ENCODE measurements at regions not wholly inside any gene's neighbourhood (a gene's known extent, or its start where the extent isn't known, plus 50 kb on each side); places are given as distances from the start of the nearest gene placed in this dataset.

DNA sequence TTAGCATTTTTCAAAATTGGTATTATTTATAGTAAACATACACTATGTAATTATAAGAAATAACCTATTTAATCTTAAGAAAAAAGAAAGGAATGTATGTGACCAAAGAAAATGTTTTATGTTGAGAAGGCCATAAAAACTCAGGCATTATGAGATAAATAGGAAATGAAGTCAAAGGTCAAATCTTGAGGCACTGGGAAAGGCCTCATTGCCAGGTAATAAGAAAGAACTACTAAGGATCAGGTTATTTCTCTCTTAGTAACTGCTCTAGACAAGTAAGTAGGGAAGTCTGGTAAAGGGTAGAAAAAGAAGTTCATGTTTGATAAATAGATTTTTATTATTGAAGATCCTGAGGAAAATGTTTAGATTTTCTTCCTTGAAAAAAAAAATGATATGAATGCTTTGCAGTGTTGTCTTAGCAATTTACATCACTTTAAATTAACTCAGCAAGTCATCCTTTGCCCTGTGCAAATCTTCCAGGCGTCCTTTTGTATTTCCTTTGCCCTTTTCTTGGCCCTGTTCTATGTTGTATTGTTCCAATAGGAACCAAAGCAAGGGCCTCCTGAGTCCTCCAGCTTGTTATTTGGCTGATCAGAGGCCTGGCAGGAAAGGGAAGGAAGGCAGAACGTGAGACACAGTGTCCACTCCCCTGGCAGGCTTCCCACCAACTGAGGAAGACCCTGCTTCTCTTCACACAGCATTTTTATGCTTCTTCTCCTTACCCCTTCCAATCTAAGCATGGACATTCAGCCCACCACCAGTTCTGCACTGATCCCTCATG lies 260.4 kb upstream of the MIR17HG start:
- no peak for FAIRE-seq
- TF ChIP-seq, protein P1, sequence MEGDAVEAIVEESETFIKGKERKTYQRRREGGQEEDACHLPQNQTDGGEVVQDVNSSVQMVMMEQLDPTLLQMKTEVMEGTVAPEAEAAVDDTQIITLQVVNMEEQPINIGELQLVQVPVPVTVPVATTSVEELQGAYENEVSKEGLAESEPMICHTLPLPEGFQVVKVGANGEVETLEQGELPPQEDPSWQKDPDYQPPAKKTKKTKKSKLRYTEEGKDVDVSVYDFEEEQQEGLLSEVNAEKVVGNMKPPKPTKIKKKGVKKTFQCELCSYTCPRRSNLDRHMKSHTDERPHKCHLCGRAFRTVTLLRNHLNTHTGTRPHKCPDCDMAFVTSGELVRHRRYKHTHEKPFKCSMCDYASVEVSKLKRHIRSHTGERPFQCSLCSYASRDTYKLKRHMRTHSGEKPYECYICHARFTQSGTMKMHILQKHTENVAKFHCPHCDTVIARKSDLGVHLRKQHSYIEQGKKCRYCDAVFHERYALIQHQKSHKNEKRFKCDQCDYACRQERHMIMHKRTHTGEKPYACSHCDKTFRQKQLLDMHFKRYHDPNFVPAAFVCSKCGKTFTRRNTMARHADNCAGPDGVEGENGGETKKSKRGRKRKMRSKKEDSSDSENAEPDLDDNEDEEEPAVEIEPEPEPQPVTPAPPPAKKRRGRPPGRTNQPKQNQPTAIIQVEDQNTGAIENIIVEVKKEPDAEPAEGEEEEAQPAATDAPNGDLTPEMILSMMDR (IDR thresholded peaks at IDR 0.05) = no peak
- Histone ChIP-seq H3K36me3 (no peaks in the 10 kb centered on the region), H3K9me3 (no peaks in the 10 kb centered on the region), H3K4me1 (no peaks in the 10 kb centered on the region), H3K4me3 (no peak overlapping the region), H3K27me3 (no peaks in the 10 kb centered on the region), H3K27ac (no peak overlapping the region)
- WGBS, 2 donors = 57 to 79% methylated on average over 2 of the region's 2 CpGs
- no peak for DNase-seq
- intact Hi-C loops (cut with DNase I) = no loop called here
- ATAC-seq = no peak

DNA sequence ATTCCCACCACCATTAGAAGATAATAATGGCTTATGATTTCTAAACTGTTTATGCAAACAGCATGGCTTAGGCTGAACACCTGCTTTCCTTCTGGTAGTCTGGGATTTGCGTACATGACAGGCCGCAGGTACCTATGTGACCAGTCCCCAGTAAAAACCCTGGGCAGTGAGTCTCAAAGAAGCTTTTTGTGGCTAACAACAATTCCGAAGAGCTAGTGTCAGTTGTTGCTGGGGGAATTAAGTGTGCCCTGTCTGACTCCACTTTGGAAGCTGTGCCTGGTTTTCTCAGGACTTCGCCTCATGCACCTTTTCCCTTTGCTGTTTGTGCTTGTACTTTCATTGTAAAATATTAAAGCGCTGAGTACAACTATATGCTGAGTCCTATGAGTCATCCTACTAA lies 250.2 kb upstream of the MIR17HG start:
- no peak for ATAC-seq
- no peak for FAIRE-seq
- H3K27ac ChIP-seq = no peak overlapping the region
- H3K4me1 ChIP-seq = no peaks in the 10 kb centered on the region
- 82 to 87% methylated on average over 5 of the region's 5 CpGs for WGBS, 2 donors
- intact Hi-C loops (cut with DNase I) = no loop called here
- H3K4me3 ChIP-seq = no peak overlapping the region
- no peaks in the 10 kb centered on the region for H3K27me3 ChIP-seq
- no peak for DNase-seq
- H3K36me3 ChIP-seq = no peaks in the 10 kb centered on the region
- no peaks in the 10 kb centered on the region for H3K9me3 ChIP-seq
- TF ChIP-seq, protein P1 (IDR thresholded peaks at IDR 0.05) = no peak

DNA sequence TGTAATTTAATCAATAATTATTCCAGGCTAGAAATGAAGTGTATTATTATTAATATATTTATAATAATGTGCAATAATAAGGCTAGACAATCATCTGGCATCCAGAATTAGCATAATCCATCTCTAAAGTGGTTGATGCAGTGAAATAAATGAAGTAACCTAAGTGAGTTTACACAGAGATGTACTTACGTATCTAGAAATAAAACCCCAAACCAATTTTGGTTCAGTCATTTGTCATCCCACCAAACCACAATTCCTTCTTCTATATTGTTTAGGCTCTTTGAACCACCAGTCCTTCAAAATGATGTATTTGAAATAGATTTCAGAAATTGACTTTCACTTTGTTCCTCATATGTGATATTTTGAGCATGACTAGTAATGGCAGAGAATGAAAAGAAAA lies 247.6 kb upstream of the MIR17HG start:
- H3K9me3 ChIP-seq = no peaks in the 10 kb centered on the region
- TF ChIP-seq, protein P1 (IDR thresholded peaks at IDR 0.05) = no peak
- H3K27me3 ChIP-seq = no peaks in the 10 kb centered on the region
- 82 to 93% methylated on average over 1 of the region's 1 CpG for WGBS, 2 donors
- H3K4me1 ChIP-seq = no peaks in the 10 kb centered on the region
- H3K27ac ChIP-seq = no peak overlapping the region
- H3K4me3 ChIP-seq = no peak overlapping the region
- ATAC-seq (no peak), FAIRE-seq (no peak), DNase-seq (no peak)
- no peaks in the 10 kb centered on the region for H3K36me3 ChIP-seq
- intact Hi-C loops (cut with DNase I) = no loop called here

DNA sequence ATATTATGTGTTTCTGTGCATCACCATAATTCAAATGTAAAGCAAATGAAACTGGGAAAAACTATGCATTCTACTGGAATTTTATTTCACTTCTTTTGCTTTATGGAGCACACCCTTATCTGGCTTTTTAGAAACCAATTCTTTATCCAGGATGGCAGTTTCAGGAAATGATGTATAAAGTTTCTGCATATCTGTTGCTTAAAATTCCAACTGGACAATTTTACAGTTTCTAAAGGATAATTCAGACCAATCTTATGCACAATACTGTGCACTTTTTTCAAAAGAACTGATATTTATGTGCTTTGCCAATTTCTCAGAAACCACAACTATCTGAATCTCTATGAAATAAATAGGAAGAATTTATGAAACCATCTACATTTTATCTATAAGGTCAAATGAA lies 246.5 kb upstream of the MIR17HG start:
- TF ChIP-seq, protein P1 (IDR thresholded peaks at IDR 0.05) = no peak
- Histone ChIP-seq H3K36me3 (no peaks in the 10 kb centered on the region), H3K4me3 (no peak overlapping the region), H3K27me3 (no peaks in the 10 kb centered on the region), H3K27ac (no peak overlapping the region), H3K9me3 (no peaks in the 10 kb centered on the region), H3K4me1 (no peaks in the 10 kb centered on the region)
- DNase-seq = no peak
- ATAC-seq = no peak
- FAIRE-seq = no peak
- intact Hi-C loops (cut with DNase I) = no loop called here

DNA sequence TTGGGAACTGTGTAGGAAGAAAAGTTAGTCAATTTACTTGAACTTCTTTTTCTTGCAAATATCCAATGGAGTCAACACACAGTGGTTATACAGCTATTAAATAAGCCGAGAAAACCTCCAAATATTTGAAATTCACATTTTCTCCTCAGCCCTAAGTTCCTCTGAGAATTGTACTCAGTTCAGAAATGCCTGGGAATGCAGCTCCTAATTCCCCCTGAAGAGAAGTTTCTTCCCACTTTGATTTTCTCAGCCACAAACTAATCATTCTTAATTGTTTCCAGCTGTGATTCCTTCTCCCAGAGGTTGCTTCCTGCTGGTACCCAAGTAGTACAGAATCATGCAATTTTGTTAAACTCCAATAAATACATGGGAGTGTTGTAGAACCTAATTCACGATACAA lies 246.1 kb upstream of the MIR17HG start:
- Histone ChIP-seq H3K9me3 (no peaks in the 10 kb centered on the region), H3K27ac (no peak overlapping the region), H3K4me3 (no peak overlapping the region), H3K27me3 (no peaks in the 10 kb centered on the region), H3K4me1 (no peaks in the 10 kb centered on the region), H3K36me3 (no peaks in the 10 kb centered on the region)
- TF ChIP-seq, protein P1 (IDR thresholded peaks at IDR 0.05) = no peak
- WGBS, 2 donors = 66 to 73% methylated on average over 2 of the region's 2 CpGs
- no peak for DNase-seq
- no peak for FAIRE-seq
- intact Hi-C loops (cut with DNase I) = no loop called here
- ATAC-seq = no peak
